Keratinocyte (primary cell): ENCODE measurements at regions not wholly inside any gene's neighbourhood (a gene's known extent, or its start where the extent isn't known, plus 50 kb on each side); places are given as distances from the start of the nearest gene placed in this dataset.

Source experiments
- EZH2 ChIP-seq: IDR thresholded peaks from one replicate; pipeline ENCODE4 v1.6.1; 2012; ENCODE audit warnings: inconsistent platforms, mild to moderate bottlenecking, low read length, moderate library complexity
- TF ChIP-seq, protein P1 (sequence below), 3 experiments: IDR thresholded peaks in 1 of 3; conservative IDR thresholded peaks in 1 of 3; optimal IDR thresholded peaks in 1 of 3; 2 replicates in 2 of 3; 3 replicates in 1 of 3; pipeline versions ENCODE3 to v1.5.1; 2011; ENCODE audit warnings: low read length in 3 of 3, mild to moderate bottlenecking in 3 of 3, moderate library complexity in 2 of 3, control low read depth in 1 of 3, inconsistent platforms in 1 of 3; ENCODE audit not compliant: insufficient read depth in 2 of 3; ENCODE audit errors: extremely low read depth in 1 of 3

DNA sequence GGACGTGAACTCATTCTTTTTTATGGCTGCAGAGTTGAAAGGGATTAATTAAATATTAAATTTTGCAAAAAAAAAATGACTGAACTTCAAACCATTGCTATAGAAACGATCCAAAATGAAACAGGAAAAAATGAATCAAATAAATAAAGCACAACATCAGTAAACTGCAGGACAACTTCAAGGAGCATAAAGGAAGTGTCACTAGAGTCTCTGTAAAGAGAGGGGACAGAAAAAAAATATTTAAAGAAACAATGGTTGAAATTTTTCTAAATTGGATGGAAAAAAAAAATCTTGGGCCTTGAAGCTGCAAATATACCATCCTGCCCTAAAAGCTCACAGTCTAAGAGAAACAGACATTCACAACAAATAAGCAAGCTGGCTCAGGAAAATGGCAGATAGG is 339.3 kb upstream of the INTU start:
- TF ChIP-seq, protein P1, sequence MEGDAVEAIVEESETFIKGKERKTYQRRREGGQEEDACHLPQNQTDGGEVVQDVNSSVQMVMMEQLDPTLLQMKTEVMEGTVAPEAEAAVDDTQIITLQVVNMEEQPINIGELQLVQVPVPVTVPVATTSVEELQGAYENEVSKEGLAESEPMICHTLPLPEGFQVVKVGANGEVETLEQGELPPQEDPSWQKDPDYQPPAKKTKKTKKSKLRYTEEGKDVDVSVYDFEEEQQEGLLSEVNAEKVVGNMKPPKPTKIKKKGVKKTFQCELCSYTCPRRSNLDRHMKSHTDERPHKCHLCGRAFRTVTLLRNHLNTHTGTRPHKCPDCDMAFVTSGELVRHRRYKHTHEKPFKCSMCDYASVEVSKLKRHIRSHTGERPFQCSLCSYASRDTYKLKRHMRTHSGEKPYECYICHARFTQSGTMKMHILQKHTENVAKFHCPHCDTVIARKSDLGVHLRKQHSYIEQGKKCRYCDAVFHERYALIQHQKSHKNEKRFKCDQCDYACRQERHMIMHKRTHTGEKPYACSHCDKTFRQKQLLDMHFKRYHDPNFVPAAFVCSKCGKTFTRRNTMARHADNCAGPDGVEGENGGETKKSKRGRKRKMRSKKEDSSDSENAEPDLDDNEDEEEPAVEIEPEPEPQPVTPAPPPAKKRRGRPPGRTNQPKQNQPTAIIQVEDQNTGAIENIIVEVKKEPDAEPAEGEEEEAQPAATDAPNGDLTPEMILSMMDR (optimal IDR thresholded peaks at IDR 0.05 in 1 of 3, IDR thresholded peaks at IDR 0.05 in 1 of 3, conservative IDR thresholded peaks at IDR 0.05 in 1 of 3; ENCODE audit: extremely low read depth in 1 of 3, insufficient read depth in 2 of 3, low read length in 3 of 3) = no peak
- no peak for TF ChIP-seq EZH2
